ENCODE measurements at regions not wholly inside any gene's neighbourhood (a gene's known extent, or its start where the extent isn't known, plus 50 kb on each side); places are given as distances from the start of the nearest gene placed in this dataset.

GRCh38 chr2:78162202-78162601, 640.0 kb upstream of the LRRTM4 start (continued):
- TF ChIP-seq ARHGAP35 (CRISPR knock-in tag; IDR thresholded peaks at IDR 0.05; ENCODE audit: borderline replicate concordance): no peak
- TF ChIP-seq ZNF841 (CRISPR knock-in tag; IDR thresholded peaks at IDR 0.05; ENCODE audit: borderline replicate concordance): no peak
- no peak for TF ChIP-seq KMT2A (CRISPR knock-in tag; IDR thresholded peaks at IDR 0.05)
- TF ChIP-seq MYC (CRISPR knock-in tag; IDR thresholded peaks at IDR 0.05; ENCODE audit: borderline replicate concordance): no peak
- no peak for TF ChIP-seq ETV6 (CRISPR knock-in tag; conservative IDR thresholded peaks at IDR 0.05)
- TF ChIP-seq SP4 (CRISPR knock-in tag; IDR thresholded peaks at IDR 0.05): no peak
- TF ChIP-seq IRX3 (CRISPR knock-in tag; IDR thresholded peaks at IDR 0.05; ENCODE audit: borderline replicate concordance, low read depth): no peak
- TF ChIP-seq GATA4 (IDR thresholded peaks at IDR 0.05; ENCODE audit: borderline replicate concordance, low read depth): peak; percentile 99
- peak; percentile 90 for TF ChIP-seq ZNF12 (CRISPR knock-in tag; IDR thresholded peaks at IDR 0.05)
- TF ChIP-seq YY1 (IDR thresholded peaks at IDR 0.05; ENCODE audit: insufficient read depth, insufficient replicate concordance, low read depth, low read length): no peak
- TF ChIP-seq CBX5 (CRISPR knock-in tag; IDR thresholded peaks at IDR 0.05; ENCODE audit: borderline replicate concordance): no peak
- TF ChIP-seq PHF20 (CRISPR knock-in tag; IDR thresholded peaks at IDR 0.05): no peak
- no peak for TF ChIP-seq ZNF446 (CRISPR knock-in tag; IDR thresholded peaks at IDR 0.05)
- TF ChIP-seq PCBP2 (optimal IDR thresholded peaks at IDR 0.05; ENCODE audit: low read depth, low read length, poor library complexity, severe bottlenecking): no peak
- TF ChIP-seq, protein P1, sequence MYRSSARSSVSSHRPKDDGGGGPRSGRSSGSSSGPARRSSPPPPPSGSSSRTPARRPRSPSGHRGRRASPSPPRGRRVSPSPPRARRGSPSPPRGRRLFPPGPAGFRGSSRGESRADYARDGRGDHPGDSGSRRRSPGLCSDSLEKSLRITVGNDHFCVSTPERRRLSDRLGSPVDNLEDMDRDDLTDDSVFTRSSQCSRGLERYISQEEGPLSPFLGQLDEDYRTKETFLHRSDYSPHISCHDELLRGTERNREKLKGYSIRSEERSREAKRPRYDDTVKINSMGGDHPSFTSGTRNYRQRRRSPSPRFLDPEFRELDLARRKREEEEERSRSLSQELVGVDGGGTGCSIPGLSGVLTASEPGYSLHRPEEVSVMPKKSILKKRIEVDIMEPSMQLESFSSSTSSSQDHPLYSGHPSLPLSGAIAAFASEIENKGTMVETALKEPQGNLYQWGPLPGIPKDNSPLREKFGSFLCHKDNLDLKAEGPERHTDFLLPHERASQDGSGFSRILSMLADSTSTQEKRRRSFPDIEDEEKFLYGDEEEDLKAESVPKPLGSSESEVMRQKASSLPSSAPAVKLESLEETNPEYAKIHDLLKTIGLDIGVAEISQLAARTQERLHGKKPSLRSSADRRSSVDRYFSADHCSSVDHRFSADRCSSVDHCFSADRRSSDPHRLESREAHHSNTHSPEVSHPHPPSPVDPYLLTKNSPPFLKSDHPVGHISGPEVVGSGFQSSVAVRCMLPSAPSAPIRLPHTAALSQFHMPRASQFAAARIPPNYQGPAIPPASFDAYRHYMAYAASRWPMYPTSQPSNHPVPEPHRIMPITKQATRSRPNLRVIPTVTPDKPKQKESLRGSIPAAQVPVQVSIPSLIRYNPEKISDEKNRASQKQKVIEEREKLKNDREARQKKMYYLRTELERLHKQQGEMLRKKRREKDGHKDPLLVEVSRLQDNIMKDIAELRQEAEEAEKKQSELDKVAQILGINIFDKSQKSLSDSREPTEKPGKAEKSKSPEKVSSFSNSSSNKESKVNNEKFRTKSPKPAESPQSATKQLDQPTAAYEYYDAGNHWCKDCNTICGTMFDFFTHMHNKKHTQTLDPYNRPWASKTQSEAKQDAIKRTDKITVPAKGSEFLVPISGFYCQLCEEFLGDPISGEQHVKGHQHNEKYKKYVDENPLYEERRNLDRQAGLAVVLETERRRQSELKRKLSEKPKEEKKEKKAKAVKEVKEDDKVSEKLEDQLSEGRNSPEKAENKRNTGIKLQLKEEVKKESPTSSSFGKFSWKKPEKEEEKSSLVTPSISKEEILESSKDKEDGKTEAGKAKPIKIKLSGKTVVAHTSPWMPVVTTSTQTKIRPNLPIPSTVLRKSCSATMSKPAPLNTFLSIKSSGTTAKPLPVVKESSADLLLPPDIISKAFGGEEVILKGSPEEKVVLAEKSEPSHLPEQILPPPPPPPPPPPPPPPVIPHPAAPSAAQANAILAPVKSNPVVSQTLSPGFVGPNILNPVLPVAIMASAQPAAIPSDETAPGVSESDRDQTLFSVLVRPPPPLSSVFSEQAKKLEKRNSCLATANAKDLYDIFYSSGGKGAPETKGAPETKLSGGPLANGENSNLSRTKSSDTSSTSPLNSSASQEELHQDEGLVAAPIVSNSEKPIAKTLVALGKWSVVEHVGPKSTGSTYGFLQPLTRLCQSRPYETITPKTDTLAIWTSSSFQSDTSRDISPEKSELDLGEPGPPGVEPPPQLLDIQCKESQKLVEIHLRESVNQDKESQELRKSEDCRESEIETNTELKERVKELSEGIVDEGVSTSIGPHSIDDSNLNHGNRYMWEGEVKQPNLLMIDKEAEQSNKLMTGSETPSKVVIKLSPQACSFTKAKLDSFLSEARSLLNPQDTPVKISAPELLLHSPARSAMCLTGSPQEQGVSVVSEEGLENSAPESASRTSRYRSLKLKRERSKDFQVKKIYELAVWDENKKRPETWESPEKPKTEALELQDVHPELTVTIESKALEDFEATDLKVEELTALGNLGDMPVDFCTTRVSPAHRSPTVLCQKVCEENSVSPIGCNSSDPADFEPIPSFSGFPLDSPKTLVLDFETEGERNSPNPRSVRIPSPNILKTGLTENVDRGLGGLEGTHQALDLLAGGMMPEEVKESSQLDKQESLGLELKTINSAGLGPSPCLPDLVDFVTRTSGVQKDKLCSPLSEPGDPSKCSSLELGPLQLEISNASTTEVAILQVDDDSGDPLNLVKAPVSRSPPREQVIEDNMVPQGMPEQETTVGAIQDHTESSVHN (CRISPR knock-in tag; IDR thresholded peaks at IDR 0.05): no peak
- no peak for TF ChIP-seq ZNF549 (CRISPR knock-in tag; IDR thresholded peaks at IDR 0.05)
- TF ChIP-seq SPEN (CRISPR knock-in tag; IDR thresholded peaks at IDR 0.05; ENCODE audit: low read depth): no peak
- TF ChIP-seq ZNF607 (CRISPR knock-in tag; IDR thresholded peaks at IDR 0.05; ENCODE audit: borderline replicate concordance): no peak
- no peak for TF ChIP-seq AKAP8 (CRISPR knock-in tag; IDR thresholded peaks at IDR 0.05)
- TF ChIP-seq ZNF17 (CRISPR knock-in tag; IDR thresholded peaks at IDR 0.05): no peak
- peak; percentile 98 for TF ChIP-seq ISL2 (CRISPR knock-in tag; IDR thresholded peaks at IDR 0.05)
- TF ChIP-seq ZBTB4 (CRISPR knock-in tag; IDR thresholded peaks at IDR 0.05; ENCODE audit: borderline replicate concordance): no peak

All from HepG2 (cell line).